Esophagus muscularis mucosa (tissue), 4 donors: ENCODE measurements at regions not wholly inside any gene's neighbourhood (a gene's known extent, or its start where the extent isn't known, plus 50 kb on each side); places are given as distances from the start of the nearest gene placed in this dataset.

Experiments
- EP300 ChIP-seq: sonication (generic); formaldehyde crosslinking; IDR thresholded peaks from one replicate; pipeline ENCODE4 v1.6.1; 2017; ENCODE audit warnings: antibody characterized with exemption
- POLR2A ChIP-seq: fragments of 450-650 bp; IDR thresholded peaks from one replicate; pipeline ENCODE4 v1.6.1; 2017; ENCODE audit warnings: antibody characterized with exemption, moderate library complexity, mild to moderate bottlenecking, low read depth
- POLR2AphosphoS5 ChIP-seq, 2 donors: sonication (generic); formaldehyde crosslinking; IDR thresholded peaks; one replicate each; pipeline ENCODE4 v1.6.1; 2017; ENCODE audit warnings: antibody characterized with exemption in 2 of 2
- TF ChIP-seq, protein P1 (sequence below), 3 experiments: fragments of 200-600 bp in 2 of 3; fragments of 450-650 bp in 1 of 3; sonication (generic) in 2 of 3; IDR thresholded peaks; one replicate each; pipeline ENCODE4 v1.5.1; 2017 to 2019; ENCODE audit warnings: antibody characterized with exemption in 3 of 3, mild to moderate bottlenecking in 2 of 3, moderate library complexity in 1 of 3

DNA sequence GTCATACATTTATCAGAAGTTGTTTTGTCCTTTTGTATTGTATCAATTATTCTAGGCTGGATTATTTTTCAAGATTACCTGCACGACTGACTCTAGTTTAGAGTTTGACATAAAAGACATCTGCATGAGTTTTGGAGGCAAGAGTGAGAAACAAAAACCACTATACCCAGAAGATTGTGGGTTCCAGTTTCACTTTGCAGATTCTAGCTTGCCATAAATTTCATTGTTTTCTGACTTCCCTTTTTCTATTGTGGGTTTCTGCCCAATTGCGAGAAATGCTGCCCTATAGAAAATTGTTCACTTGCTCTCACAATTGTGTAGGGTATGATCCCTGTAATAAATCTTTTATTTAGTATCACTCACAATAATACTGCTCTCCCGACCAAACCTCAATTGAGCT, 1043.4 kb upstream of the CDH10 start:
- TF ChIP-seq, protein P1, sequence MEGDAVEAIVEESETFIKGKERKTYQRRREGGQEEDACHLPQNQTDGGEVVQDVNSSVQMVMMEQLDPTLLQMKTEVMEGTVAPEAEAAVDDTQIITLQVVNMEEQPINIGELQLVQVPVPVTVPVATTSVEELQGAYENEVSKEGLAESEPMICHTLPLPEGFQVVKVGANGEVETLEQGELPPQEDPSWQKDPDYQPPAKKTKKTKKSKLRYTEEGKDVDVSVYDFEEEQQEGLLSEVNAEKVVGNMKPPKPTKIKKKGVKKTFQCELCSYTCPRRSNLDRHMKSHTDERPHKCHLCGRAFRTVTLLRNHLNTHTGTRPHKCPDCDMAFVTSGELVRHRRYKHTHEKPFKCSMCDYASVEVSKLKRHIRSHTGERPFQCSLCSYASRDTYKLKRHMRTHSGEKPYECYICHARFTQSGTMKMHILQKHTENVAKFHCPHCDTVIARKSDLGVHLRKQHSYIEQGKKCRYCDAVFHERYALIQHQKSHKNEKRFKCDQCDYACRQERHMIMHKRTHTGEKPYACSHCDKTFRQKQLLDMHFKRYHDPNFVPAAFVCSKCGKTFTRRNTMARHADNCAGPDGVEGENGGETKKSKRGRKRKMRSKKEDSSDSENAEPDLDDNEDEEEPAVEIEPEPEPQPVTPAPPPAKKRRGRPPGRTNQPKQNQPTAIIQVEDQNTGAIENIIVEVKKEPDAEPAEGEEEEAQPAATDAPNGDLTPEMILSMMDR (IDR thresholded peaks at IDR 0.05), result no peak
- TF ChIP-seq POLR2A (no peak), POLR2AphosphoS5 (IDR thresholded peaks at IDR 0.05) (no peak), EP300 (no peak)
